ENCODE measurements at regions not wholly inside any gene's neighbourhood (a gene's known extent, or its start where the extent isn't known, plus 50 kb on each side); places are given as distances from the start of the nearest gene placed in this dataset.

- no peaks in the 10 kb centered on the region for H3K36me3 Mint-ChIP-seq
- H3K27me3 ChIP-seq = no peaks in the 10 kb centered on the region
- peaks cover 10% of the 10 kb centered on the region for H3K9me3 Mint-ChIP-seq
- DNase-seq (ENCODE audit: low spot score) = no peak
- H3K27ac ChIP-seq = no peak overlapping the region
- no peaks in the 10 kb centered on the region for H3K36me3 ChIP-seq
- peaks cover 5% of the 10 kb centered on the region for H3K4me1 ChIP-seq
- no peaks in the 10 kb centered on the region for H3K79me2 ChIP-seq (ENCODE audit: low read depth)
- no peak overlapping the region for H2AFZ ChIP-seq (replicated peaks)
- H4K20me1 ChIP-seq (ENCODE audit: low read depth) = no peaks in the 10 kb centered on the region
- H3F3A ChIP-seq (ENCODE audit: low read depth) = no peaks in the 10 kb centered on the region
- H3K4me2 ChIP-seq = no peak overlapping the region
- H3K4me3 ChIP-seq = no peak overlapping the region
- H3K27me3 Mint-ChIP-seq (ENCODE audit: insufficient read depth, low read depth) = no peaks in the 10 kb centered on the region
- no peak overlapping the region for H3K4me3 Mint-ChIP-seq
- no peaks in the 10 kb centered on the region for H3K9me3 ChIP-seq (ENCODE audit: low read depth)
- H3K27ac Mint-ChIP-seq = no peak overlapping the region
- TF ChIP-seq CTCF (IDR thresholded peaks at IDR 0.05) (no peak), EZH2phosphoT487 (IDR thresholded peaks at IDR 0.05) (no peak), EZH2 (IDR thresholded peaks at IDR 0.05) (no peak)
- peaks cover 7% of the 10 kb centered on the region for H3K4me1 Mint-ChIP-seq
- no peak overlapping the region for H3K9ac ChIP-seq
Measured at GRCh38 chr12:42706321-42706720, 116.8 kb upstream of the PRICKLE1 start.

DNA sequence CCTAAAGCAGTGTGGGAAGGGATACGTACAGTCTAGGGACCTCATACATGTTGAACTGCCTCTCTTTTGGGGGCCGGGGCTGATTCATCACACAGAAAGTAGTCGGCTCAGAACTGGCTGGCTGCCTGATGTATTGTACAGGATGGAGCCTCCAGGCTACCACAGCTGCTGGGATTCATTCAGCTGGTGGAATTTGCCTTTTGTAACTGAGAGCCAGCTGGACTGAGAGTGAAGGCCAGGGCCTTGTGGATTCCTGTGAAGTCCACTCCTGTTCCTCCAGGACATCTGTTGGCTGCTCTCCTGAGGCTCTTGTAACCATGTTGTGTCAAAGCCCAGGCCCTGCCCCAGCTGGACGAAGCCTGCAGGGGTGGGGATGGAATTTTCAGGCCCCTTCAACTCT is 116.3 kb upstream of the PRICKLE1 start:
- peaks cover 7% of the 10 kb centered on the region for H3K9me3 Mint-ChIP-seq
- H3K36me3 ChIP-seq = no peaks in the 10 kb centered on the region
- H3K27me3 Mint-ChIP-seq (ENCODE audit: insufficient read depth, low read depth) = no peaks in the 10 kb centered on the region
- peaks cover 7% of the 10 kb centered on the region for H3K4me1 Mint-ChIP-seq
- H4K20me1 ChIP-seq (ENCODE audit: low read depth) = no peaks in the 10 kb centered on the region
- DNase-seq (ENCODE audit: low spot score) = peak; percentile 23
- no peaks in the 10 kb centered on the region for H3K79me2 ChIP-seq (ENCODE audit: low read depth)
- no peak overlapping the region for H2AFZ ChIP-seq (replicated peaks)
- no peak overlapping the region for H3K4me3 Mint-ChIP-seq
- H3K4me1 ChIP-seq = peaks cover 5% of the 10 kb centered on the region
- H3K4me2 ChIP-seq = no peak overlapping the region
- no peaks in the 10 kb centered on the region for H3K9me3 ChIP-seq (ENCODE audit: low read depth)
- H3K9ac ChIP-seq = no peak overlapping the region
- no peak for TF ChIP-seq EZH2phosphoT487 (IDR thresholded peaks at IDR 0.05)
- no peak for TF ChIP-seq CTCF (IDR thresholded peaks at IDR 0.05)
- TF ChIP-seq EZH2 (IDR thresholded peaks at IDR 0.05) = no peak
- no peaks in the 10 kb centered on the region for H3K36me3 Mint-ChIP-seq
- no peaks in the 10 kb centered on the region for H3F3A ChIP-seq (ENCODE audit: low read depth)
- H3K4me3 ChIP-seq = no peak overlapping the region
- no peak overlapping the region for H3K27ac ChIP-seq
- H3K27ac Mint-ChIP-seq = no peak overlapping the region
- no peaks in the 10 kb centered on the region for H3K27me3 ChIP-seq

GRCh38 chr12:42704810-42705401 is 115.4 kb upstream of the PRICKLE1 start:
- DNase-seq (ENCODE audit: low spot score) = no peak
- Histone ChIP-seq H3K9ac (no peak overlapping the region), H3F3A (ENCODE audit: low read depth) (no peaks in the 10 kb centered on the region), H3K27me3 (no peaks in the 10 kb centered on the region), H3K4me2 (no peak overlapping the region), H3K9me3 (ENCODE audit: low read depth) (no peaks in the 10 kb centered on the region), H3K36me3 (no peaks in the 10 kb centered on the region), H3K79me2 (ENCODE audit: low read depth) (no peaks in the 10 kb centered on the region), H3K4me1 (peaks cover 5% of the 10 kb centered on the region), H3K4me3 (no peak overlapping the region), H4K20me1 (ENCODE audit: low read depth) (no peaks in the 10 kb centered on the region), H3K27ac (no peak overlapping the region), H2AFZ (replicated peaks) (no peak overlapping the region)
- TF ChIP-seq EZH2phosphoT487 (IDR thresholded peaks at IDR 0.05) = no peak
- H3K9me3 Mint-ChIP-seq = peaks cover 3% of the 10 kb centered on the region
- H3K4me1 Mint-ChIP-seq = peaks cover 7% of the 10 kb centered on the region
- H3K27me3 Mint-ChIP-seq (ENCODE audit: insufficient read depth, low read depth) = no peaks in the 10 kb centered on the region
- no peak overlapping the region for H3K27ac Mint-ChIP-seq
- no peaks in the 10 kb centered on the region for H3K36me3 Mint-ChIP-seq
- no peak overlapping the region for H3K4me3 Mint-ChIP-seq

- TF ChIP-seq EZH2phosphoT487 (IDR thresholded peaks at IDR 0.05) (no peak), CTCF (IDR thresholded peaks at IDR 0.05) (no peak), EZH2 (IDR thresholded peaks at IDR 0.05) (no peak)
- no peaks in the 10 kb centered on the region for H3K36me3 Mint-ChIP-seq
- H3K4me3 Mint-ChIP-seq = no peak overlapping the region
- no peaks in the 10 kb centered on the region for H3K9me3 Mint-ChIP-seq
- no peak overlapping the region for H3K4me3 ChIP-seq
- no peaks in the 10 kb centered on the region for H3K79me2 ChIP-seq (ENCODE audit: low read depth)
- no peak overlapping the region for H2AFZ ChIP-seq (replicated peaks)
- H3F3A ChIP-seq (ENCODE audit: low read depth) = no peaks in the 10 kb centered on the region
- H3K4me1 ChIP-seq = peaks cover 5% of the 10 kb centered on the region
- H3K27ac Mint-ChIP-seq = no peak overlapping the region
- H3K27me3 ChIP-seq = no peaks in the 10 kb centered on the region
- H3K9ac ChIP-seq = no peak overlapping the region
- no peak for DNase-seq (ENCODE audit: low spot score)
- no peaks in the 10 kb centered on the region for H3K27me3 Mint-ChIP-seq (ENCODE audit: insufficient read depth, low read depth)
- H3K4me1 Mint-ChIP-seq = peaks cover 7% of the 10 kb centered on the region
- no peaks in the 10 kb centered on the region for H3K36me3 ChIP-seq
- no peak overlapping the region for H3K4me2 ChIP-seq
- no peak overlapping the region for H3K27ac ChIP-seq
- no peaks in the 10 kb centered on the region for H3K9me3 ChIP-seq (ENCODE audit: low read depth)
- H4K20me1 ChIP-seq (ENCODE audit: low read depth) = no peaks in the 10 kb centered on the region
Measured at GRCh38 chr12:42704340-42704739, 114.8 kb upstream of the PRICKLE1 start.
